Ovary (tissue), 7 donors: ENCODE measurements at regions not wholly inside any gene's neighbourhood (a gene's known extent, or its start where the extent isn't known, plus 50 kb on each side); places are given as distances from the start of the nearest gene placed in this dataset.

Experiments
- DNase-seq, 5 donors: peaks; one replicate each; pipeline ENCODE4 v3.0.0-alpha.2; 2019 to 2020
- H3K27ac ChIP-seq, 2 donors: fragments of 200-600 bp; one replicate each; pipeline versions ENCODE4 v1.5.1 to v1.8.0; 2019 to 2022
- H3K27me3 ChIP-seq: fragments of 200-600 bp; one replicate; pipeline ENCODE4 v1.8.0; 2022
- H3K36me3 ChIP-seq: fragments of 200-600 bp; sonication (generic); one replicate; pipeline ENCODE4 v1.5.1; 2019
- H3K4me1 ChIP-seq: one replicate; pipeline ENCODE4 v1.8.1; 2013; ENCODE audit warnings: mild to moderate bottlenecking, moderate library complexity; ENCODE audit not compliant: insufficient read depth
- H3K4me3 ChIP-seq: fragments of 200-600 bp; sonication (generic); one replicate; pipeline ENCODE4 v1.5.1; 2017
- H3K9me3 ChIP-seq, 2 donors: fragments of 200-600 bp in 1 of 2; sonication (generic) in 1 of 2; one replicate each; pipeline versions ENCODE4 v1.5.1 to v1.8.1; 2013 to 2019; ENCODE audit warnings: mild to moderate bottlenecking in 1 of 2, moderate library complexity in 1 of 2
- CTCF ChIP-seq, 3 donors: fragments of 450-650 bp in 2 of 3; fragments of 200-600 bp in 1 of 3; IDR thresholded peaks; one replicate each; pipeline versions ENCODE4 v1.5.1 to v1.8.0; 2016 to 2022; ENCODE audit warnings: antibody characterized with exemption in 3 of 3, mild to moderate bottlenecking in 1 of 3
- EP300 ChIP-seq: sonication (generic); formaldehyde crosslinking; IDR thresholded peaks from one replicate; pipeline ENCODE4 v1.6.1; 2017; ENCODE audit warnings: antibody characterized with exemption
- POLR2A ChIP-seq: fragments of 450-650 bp; IDR thresholded peaks from one replicate; pipeline ENCODE4 v1.6.1; 2017; ENCODE audit warnings: antibody characterized with exemption, mild to moderate bottlenecking, moderate library complexity
- WGBS, 3 donors: extraction: QIAGEN DNeasy Blood & Tissue Kit in 1 of 3; methylation state at CpG; one replicate each; pipeline versions ENCODE4 v1.1.5 to v1.1.7; 2013 to 2017; 5-methylcytosine and 5-hydroxymethylcytosine counted together
- intact Hi-C, 4 donors: fragments of 100-400 bp; cut with DNase I; formaldehyde crosslinking; loops; one replicate each; pipeline versions ENCODE4 v1.11.0 to v1.15.1; 2022 to 2023
- donor health status: DM: no; HTN: no; CAD: no; lungs with moderate emphysema.
- donor health status: DM: no; HTN: no; CAD: no.
- donor health status: Bipolar disorder and iron deficiency.
- donor health status: DM: no; HTN: no; CAD: no.
- donor health status: DM: yes; HTN: yes; CAD: no.

GRCh38 chrX:16464369-16464768 lies 185.6 kb upstream of the S100G start:
- H3K36me3 ChIP-seq, result no peaks in the 10 kb centered on the region
- no peaks in the 10 kb centered on the region for H3K9me3 ChIP-seq
- TF ChIP-seq POLR2A, result no peak
- no peak for TF ChIP-seq CTCF (IDR thresholded peaks at IDR 0.05)
- no peak for TF ChIP-seq EP300
- WGBS, 3 donors, result 33 to 38% (median 37%) methylated on average over 4 of the region's 4 CpGs
- intact Hi-C loops, result no loop called here
- no peak overlapping the region for H3K27ac ChIP-seq
- no peak overlapping the region for H3K4me3 ChIP-seq
- no peaks in the 10 kb centered on the region for H3K27me3 ChIP-seq
- peaks cover 2% of the 10 kb centered on the region for H3K4me1 ChIP-seq
- DNase-seq, result no peak

GRCh38 chrX:16465081-16465876 lies 184.7 kb upstream of the S100G start:
- TF ChIP-seq CTCF (IDR thresholded peaks at IDR 0.05) (no peak), POLR2A (no peak), EP300 (no peak)
- H3K4me1 ChIP-seq, result peaks cover 2% of the 10 kb centered on the region
- intact Hi-C loops, result no loop called here
- no peak overlapping the region for H3K27ac ChIP-seq
- no peak for DNase-seq
- H3K36me3 ChIP-seq, result no peaks in the 10 kb centered on the region
- H3K9me3 ChIP-seq, result no peaks in the 10 kb centered on the region
- WGBS, 3 donors, result 73 to 79% (median 75%) methylated on average over 5 of the region's 5 CpGs
- H3K27me3 ChIP-seq, result no peaks in the 10 kb centered on the region
- no peak overlapping the region for H3K4me3 ChIP-seq

- peaks cover 2% of the 10 kb centered on the region for H3K4me1 ChIP-seq
- DNase-seq, result no peak
- H3K9me3 ChIP-seq, result no peaks in the 10 kb centered on the region
- no peaks in the 10 kb centered on the region for H3K36me3 ChIP-seq
- WGBS, 3 donors, result 75 to 83% (median 82%) methylated on average over 7 of the region's 7 CpGs
- TF ChIP-seq CTCF (IDR thresholded peaks at IDR 0.05), result no peak
- TF ChIP-seq POLR2A, result no peak
- TF ChIP-seq EP300, result no peak
- no peak overlapping the region for H3K27ac ChIP-seq
- H3K4me3 ChIP-seq, result no peak overlapping the region
- intact Hi-C loops, result no loop called here
- H3K27me3 ChIP-seq, result no peaks in the 10 kb centered on the region
These were observed 183.1 kb upstream of the S100G start for GRCh38 chrX:16466640-16467432.

GRCh38 chrX:16469870-16470269 lies 180.1 kb upstream of the S100G start:
- 85 to 88% (median 87%) methylated on average over 5 of the region's 5 CpGs for WGBS, 3 donors

More at GRCh38 chrX:16469870-16470269, 180.1 kb upstream of the S100G start:
- TF ChIP-seq CTCF (IDR thresholded peaks at IDR 0.05) (no peak), EP300 (no peak), POLR2A (no peak)
- intact Hi-C loops, result no loop called here
- Histone ChIP-seq H3K4me1 (no peaks in the 10 kb centered on the region), H3K27ac (no peak overlapping the region), H3K4me3 (no peak overlapping the region), H3K9me3 (no peaks in the 10 kb centered on the region), H3K36me3 (no peaks in the 10 kb centered on the region), H3K27me3 (no peaks in the 10 kb centered on the region)
- DNase-seq, result no peak
